GM23338 (cell line): ENCODE measurements at regions not wholly inside any gene's neighbourhood (a gene's known extent, or its start where the extent isn't known, plus 50 kb on each side); places are given as distances from the start of the nearest gene placed in this dataset.

Experiments used
- ATAC-seq: fragments of 200-7000 bp; cut with Tn5 transposase; 3 replicates; pipeline ENCODE4 v1.9.1; 2020
- DNase-seq: peaks from one replicate; pipeline ENCODE4 v3.0.0-alpha.2; 2015; ENCODE audit warnings: low spot score
- H2AFZ ChIP-seq: fragments of 200-600 bp; sonication (generic); 2 replicates; pipeline ENCODE4 v1.8.0; 2016; ENCODE audit warnings: antibody characterized with exemption, mild to moderate bottlenecking, moderate library complexity
- H3F3A ChIP-seq: fragments of 200-600 bp; sonication (generic); replicated peaks from 2 replicates; pipeline ENCODE4 v1.8.0; 2017; ENCODE audit warnings: antibody characterized with exemption, mixed run types, low read depth
- H3K27ac ChIP-seq: fragments of 200-600 bp; sonication (generic); 2 replicates; pipeline ENCODE4 v1.6.1; 2016; ENCODE audit warnings: low read depth
- H3K27me3 ChIP-seq: fragments of 200-600 bp; sonication (generic); 2 replicates; pipeline ENCODE4 v1.8.0; 2016; ENCODE audit warnings: mild to moderate bottlenecking, mixed run types, moderate library complexity; ENCODE audit not compliant: insufficient read depth
- H3K36me3 ChIP-seq: fragments of 200-600 bp; sonication (generic); 2 replicates; pipeline ENCODE4 v1.8.0; 2016; ENCODE audit warnings: mild to moderate bottlenecking; ENCODE audit not compliant: insufficient read depth
- H3K4me1 ChIP-seq: fragments of 200-600 bp; sonication (generic); 2 replicates; pipeline ENCODE4 v1.8.0; 2016; ENCODE audit warnings: mild to moderate bottlenecking, moderate library complexity; ENCODE audit not compliant: insufficient read depth
- H3K4me2 ChIP-seq: fragments of 200-600 bp; sonication (generic); 2 replicates; pipeline ENCODE4 v1.7.1; 2017; ENCODE audit warnings: mixed run types
- H3K4me3 ChIP-seq: fragments of 200-600 bp; sonication (generic); 2 replicates; pipeline ENCODE4 v1.6.1; 2016; ENCODE audit warnings: mixed run types
- H3K79me2 ChIP-seq: fragments of 200-600 bp; sonication (generic); replicated peaks from 2 replicates; pipeline ENCODE4 v1.8.0; 2017; ENCODE audit warnings: mild to moderate bottlenecking; ENCODE audit not compliant: insufficient read depth
- H3K9me2 ChIP-seq: fragments of 200-600 bp; sonication (generic); 2 replicates; pipeline ENCODE4 v1.8.0; 2017; ENCODE audit not compliant: insufficient read depth
- H4K20me1 ChIP-seq: fragments of 200-600 bp; sonication (generic); replicated peaks from 2 replicates; pipeline ENCODE4 v1.8.0; 2017; ENCODE audit warnings: mild to moderate bottlenecking; ENCODE audit not compliant: insufficient read depth
- H3K27ac Mint-ChIP-seq: 2 replicates; pipeline ENCODE4 v1.8.0; 2020; ENCODE audit warnings: inconsistent platforms, mild to moderate bottlenecking, moderate library complexity, mixed read lengths
- H3K27me3 Mint-ChIP-seq: 3 replicates; pipeline ENCODE4 v1.8.0; 2022; ENCODE audit warnings: low read depth, mild to moderate bottlenecking, moderate library complexity, mixed read lengths, inconsistent platforms; ENCODE audit not compliant: insufficient read depth, poor library complexity
- H3K36me3 Mint-ChIP-seq: 3 replicates; pipeline ENCODE4 v1.8.0; 2021; ENCODE audit warnings: low read depth, mild to moderate bottlenecking, inconsistent platforms, moderate library complexity, mixed read lengths
- H3K4me1 Mint-ChIP-seq: 3 replicates; pipeline ENCODE4 v1.8.0; 2020; ENCODE audit warnings: mild to moderate bottlenecking, inconsistent platforms, mixed read lengths
- H3K4me3 Mint-ChIP-seq: 3 replicates; pipeline ENCODE4 v1.8.0; 2021; ENCODE audit warnings: moderate library complexity, mild to moderate bottlenecking, inconsistent platforms, mixed read lengths
- H3K9me3 Mint-ChIP-seq: 3 replicates; pipeline ENCODE4 v1.8.0; 2020; ENCODE audit warnings: moderate library complexity, mild to moderate bottlenecking, inconsistent platforms, mixed read lengths
- ZNF114 ChIP-seq: fragments of 250-450 bp; sonication (Bioruptor Pico); IDR thresholded peaks from 2 replicates; pipeline ENCODE4 v1.5.0; 2020; ENCODE audit warnings: mild to moderate bottlenecking, moderate library complexity
- ZNF331 ChIP-seq: fragments of 250-450 bp; sonication (Bioruptor Pico); IDR thresholded peaks from 2 replicates; pipeline ENCODE4 v1.5.0; 2020; ENCODE audit warnings: low read depth, mild to moderate bottlenecking, moderate library complexity
- TF ChIP-seq, protein P1 (sequence below): fragments of 250-450 bp; sonication (Bioruptor Pico); IDR thresholded peaks from 2 replicates; pipeline ENCODE4 v1.5.0; 2020; ENCODE audit warnings: mild to moderate bottlenecking, moderate library complexity
- TF ChIP-seq, protein P2 (sequence below): IDR thresholded peaks from 2 replicates; pipeline ENCODE4 v1.6.1; 2016; ENCODE audit warnings: antibody characterized with exemption
- TF ChIP-seq, protein P3 (sequence below), 2 experiments: fragments of 200-600 bp in 1 of 2; sonication (generic) in 1 of 2; conservative IDR thresholded peaks; 2 replicates each; pipeline versions ENCODE4 v1.5.1 to v1.6.1; 2016 to 2017; ENCODE audit warnings: antibody characterized with exemption in 2 of 2, low read depth in 2 of 2, mild to moderate bottlenecking in 2 of 2, moderate library complexity in 1 of 2

DNA sequence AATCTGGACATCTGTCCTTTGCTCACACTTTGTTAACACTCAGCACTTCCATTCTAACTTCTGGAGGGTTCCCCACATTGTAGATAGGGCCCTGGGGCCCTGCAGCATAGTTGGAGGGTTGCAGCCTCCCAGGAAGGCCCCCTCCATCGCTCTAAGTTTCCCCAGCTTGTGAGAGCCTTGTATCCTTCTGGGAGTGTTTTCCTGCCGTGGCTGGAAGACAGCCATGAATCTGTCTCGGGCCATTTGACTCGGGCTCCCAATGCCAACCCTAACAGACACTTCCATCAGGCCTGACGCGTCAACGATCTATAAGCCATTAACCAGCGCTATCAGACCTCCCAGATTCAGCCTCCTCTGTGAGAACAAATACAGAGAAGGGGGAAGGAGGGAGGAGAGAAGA, 263.7 kb upstream of the RPL38 start (continued):
- TF ChIP-seq, protein P1, sequence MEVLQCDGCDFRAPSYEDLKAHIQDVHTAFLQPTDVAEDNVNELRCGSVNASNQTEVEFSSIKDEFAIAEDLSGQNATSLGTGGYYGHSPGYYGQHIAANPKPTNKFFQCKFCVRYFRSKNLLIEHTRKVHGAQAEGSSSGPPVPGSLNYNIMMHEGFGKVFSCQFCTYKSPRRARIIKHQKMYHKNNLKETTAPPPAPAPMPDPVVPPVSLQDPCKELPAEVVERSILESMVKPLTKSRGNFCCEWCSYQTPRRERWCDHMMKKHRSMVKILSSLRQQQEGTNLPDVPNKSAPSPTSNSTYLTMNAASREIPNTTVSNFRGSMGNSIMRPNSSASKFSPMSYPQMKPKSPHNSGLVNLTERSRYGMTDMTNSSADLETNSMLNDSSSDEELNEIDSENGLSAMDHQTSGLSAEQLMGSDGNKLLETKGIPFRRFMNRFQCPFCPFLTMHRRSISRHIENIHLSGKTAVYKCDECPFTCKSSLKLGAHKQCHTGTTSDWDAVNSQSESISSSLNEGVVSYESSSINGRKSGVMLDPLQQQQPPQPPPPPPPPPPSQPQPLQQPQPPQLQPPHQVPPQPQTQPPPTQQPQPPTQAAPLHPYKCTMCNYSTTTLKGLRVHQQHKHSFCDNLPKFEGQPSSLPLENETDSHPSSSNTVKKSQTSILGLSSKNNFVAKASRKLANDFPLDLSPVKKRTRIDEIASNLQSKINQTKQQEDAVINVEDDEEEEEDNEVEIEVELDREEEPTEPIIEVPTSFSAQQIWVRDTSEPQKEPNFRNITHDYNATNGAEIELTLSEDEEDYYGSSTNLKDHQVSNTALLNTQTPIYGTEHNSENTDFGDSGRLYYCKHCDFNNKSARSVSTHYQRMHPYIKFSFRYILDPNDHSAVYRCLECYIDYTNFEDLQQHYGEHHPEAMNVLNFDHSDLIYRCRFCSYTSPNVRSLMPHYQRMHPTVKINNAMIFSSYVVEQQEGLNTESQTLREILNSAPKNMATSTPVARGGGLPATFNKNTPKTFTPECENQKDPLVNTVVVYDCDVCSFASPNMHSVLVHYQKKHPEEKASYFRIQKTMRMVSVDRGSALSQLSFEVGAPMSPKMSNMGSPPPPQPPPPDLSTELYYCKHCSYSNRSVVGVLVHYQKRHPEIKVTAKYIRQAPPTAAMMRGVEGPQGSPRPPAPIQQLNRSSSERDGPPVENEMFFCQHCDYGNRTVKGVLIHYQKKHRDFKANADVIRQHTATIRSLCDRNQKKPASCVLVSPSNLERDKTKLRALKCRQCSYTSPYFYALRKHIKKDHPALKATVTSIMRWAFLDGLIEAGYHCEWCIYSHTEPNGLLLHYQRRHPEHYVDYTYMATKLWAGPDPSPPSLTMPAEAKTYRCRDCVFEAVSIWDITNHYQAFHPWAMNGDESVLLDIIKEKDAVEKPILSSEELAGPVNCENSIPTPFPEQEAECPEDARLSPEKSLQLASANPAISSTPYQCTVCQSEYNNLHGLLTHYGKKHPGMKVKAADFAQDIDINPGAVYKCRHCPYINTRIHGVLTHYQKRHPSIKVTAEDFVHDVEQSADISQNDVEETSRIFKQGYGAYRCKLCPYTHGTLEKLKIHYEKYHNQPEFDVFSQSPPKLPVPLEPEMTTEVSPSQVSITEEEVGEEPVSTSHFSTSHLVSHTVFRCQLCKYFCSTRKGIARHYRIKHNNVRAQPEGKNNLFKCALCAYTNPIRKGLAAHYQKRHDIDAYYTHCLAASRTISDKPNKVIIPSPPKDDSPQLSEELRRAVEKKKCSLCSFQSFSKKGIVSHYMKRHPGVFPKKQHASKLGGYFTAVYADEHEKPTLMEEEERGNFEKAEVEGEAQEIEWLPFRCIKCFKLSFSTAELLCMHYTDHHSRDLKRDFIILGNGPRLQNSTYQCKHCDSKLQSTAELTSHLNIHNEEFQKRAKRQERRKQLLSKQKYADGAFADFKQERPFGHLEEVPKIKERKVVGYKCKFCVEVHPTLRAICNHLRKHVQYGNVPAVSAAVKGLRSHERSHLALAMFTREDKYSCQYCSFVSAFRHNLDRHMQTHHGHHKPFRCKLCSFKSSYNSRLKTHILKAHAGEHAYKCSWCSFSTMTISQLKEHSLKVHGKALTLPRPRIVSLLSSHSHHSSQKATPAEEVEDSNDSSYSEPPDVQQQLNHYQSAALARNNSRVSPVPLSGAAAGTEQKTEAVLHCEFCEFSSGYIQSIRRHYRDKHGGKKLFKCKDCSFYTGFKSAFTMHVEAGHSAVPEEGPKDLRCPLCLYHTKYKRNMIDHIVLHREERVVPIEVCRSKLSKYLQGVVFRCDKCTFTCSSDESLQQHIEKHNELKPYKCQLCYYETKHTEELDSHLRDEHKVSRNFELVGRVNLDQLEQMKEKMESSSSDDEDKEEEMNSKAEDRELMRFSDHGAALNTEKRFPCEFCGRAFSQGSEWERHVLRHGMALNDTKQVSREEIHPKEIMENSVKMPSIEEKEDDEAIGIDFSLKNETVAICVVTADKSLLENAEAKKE (CRISPR knock-in tag), result no peak
- TF ChIP-seq, protein P2, sequence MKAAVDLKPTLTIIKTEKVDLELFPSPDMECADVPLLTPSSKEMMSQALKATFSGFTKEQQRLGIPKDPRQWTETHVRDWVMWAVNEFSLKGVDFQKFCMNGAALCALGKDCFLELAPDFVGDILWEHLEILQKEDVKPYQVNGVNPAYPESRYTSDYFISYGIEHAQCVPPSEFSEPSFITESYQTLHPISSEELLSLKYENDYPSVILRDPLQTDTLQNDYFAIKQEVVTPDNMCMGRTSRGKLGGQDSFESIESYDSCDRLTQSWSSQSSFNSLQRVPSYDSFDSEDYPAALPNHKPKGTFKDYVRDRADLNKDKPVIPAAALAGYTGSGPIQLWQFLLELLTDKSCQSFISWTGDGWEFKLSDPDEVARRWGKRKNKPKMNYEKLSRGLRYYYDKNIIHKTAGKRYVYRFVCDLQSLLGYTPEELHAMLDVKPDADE, result no peak
- TF ChIP-seq ZNF114 (CRISPR knock-in tag) (no peak), ZNF331 (CRISPR knock-in tag) (no peak)
- TF ChIP-seq, protein P3, sequence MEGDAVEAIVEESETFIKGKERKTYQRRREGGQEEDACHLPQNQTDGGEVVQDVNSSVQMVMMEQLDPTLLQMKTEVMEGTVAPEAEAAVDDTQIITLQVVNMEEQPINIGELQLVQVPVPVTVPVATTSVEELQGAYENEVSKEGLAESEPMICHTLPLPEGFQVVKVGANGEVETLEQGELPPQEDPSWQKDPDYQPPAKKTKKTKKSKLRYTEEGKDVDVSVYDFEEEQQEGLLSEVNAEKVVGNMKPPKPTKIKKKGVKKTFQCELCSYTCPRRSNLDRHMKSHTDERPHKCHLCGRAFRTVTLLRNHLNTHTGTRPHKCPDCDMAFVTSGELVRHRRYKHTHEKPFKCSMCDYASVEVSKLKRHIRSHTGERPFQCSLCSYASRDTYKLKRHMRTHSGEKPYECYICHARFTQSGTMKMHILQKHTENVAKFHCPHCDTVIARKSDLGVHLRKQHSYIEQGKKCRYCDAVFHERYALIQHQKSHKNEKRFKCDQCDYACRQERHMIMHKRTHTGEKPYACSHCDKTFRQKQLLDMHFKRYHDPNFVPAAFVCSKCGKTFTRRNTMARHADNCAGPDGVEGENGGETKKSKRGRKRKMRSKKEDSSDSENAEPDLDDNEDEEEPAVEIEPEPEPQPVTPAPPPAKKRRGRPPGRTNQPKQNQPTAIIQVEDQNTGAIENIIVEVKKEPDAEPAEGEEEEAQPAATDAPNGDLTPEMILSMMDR (conservative IDR thresholded peaks at IDR 0.05; ENCODE audit: low read depth in 2 of 2), result no peak

DNA sequence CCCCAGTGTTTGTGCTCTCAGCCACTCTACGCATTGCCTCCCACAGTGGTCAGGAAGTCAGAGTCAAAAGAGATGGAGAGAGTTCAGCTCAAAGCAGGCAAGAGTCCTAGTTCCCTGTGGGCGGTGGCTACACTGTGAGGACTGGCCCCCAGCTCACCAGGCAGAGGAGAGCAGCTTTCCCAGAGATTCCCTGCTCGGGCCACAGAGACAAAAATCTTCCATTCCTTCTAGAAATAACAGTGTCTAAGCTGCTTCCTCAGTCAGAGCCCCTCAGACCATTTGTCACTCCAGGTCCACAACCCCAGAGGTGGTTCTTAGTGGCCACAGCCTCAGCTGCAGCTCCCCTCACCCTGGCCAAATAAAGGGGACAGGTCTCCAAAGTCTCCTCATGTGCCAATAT, 263.0 kb upstream of the RPL38 start:
- Mint-ChIP-seq H3K4me3 (no peak overlapping the region), H3K4me1 (no peaks in the 10 kb centered on the region), H3K27ac (no peak overlapping the region), H3K9me3 (no peaks in the 10 kb centered on the region), H3K36me3 (no peaks in the 10 kb centered on the region), H3K27me3 (peaks cover 5% of the 10 kb centered on the region)
- Histone ChIP-seq H3K27ac (no peak overlapping the region), H3K4me2 (no peak overlapping the region), H3K27me3 (no peaks in the 10 kb centered on the region), H3K9me2 (no peaks in the 10 kb centered on the region), H2AFZ (no peak overlapping the region), H3K4me3 (no peak overlapping the region), H3F3A (no peaks in the 10 kb centered on the region), H3K36me3 (no peaks in the 10 kb centered on the region), H3K4me1 (no peaks in the 10 kb centered on the region), H4K20me1 (no peaks in the 10 kb centered on the region), H3K79me2 (no peaks in the 10 kb centered on the region)
- ATAC-seq (no peak), DNase-seq (no peak)
- TF ChIP-seq, protein P1 (CRISPR knock-in tag), result no peak
